ENCODE measurements at regions not wholly inside any gene's neighbourhood (a gene's known extent, or its start where the extent isn't known, plus 50 kb on each side); places are given as distances from the start of the nearest gene placed in this dataset.

DNA sequence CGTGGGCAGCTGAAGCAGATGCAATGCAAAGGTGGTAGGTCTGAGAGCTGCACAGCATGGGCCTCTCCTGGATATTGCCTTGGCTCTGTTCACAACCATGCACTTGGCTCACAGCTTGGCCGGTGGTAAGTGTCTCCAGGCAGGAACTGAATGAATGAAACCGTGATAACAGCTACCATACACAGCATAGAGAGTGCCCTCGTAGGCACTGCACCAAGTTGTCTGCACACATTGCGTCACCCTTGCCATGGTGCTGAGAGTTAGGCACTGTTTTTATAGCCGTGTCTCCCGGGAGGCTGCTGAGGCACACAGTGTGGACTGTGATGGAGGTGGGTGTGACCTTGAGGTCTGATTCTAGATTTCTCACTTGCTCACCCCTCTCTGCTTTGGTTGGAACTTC lies 157.6 kb upstream of the VASH1 start:
- no peak for DNase-seq (ENCODE audit: low read depth)

- DNase-seq (ENCODE audit: low read depth): no peak
Measured at GRCh38 chr14:76607510-76607909, 153.8 kb upstream of the VASH1 start.

DNA sequence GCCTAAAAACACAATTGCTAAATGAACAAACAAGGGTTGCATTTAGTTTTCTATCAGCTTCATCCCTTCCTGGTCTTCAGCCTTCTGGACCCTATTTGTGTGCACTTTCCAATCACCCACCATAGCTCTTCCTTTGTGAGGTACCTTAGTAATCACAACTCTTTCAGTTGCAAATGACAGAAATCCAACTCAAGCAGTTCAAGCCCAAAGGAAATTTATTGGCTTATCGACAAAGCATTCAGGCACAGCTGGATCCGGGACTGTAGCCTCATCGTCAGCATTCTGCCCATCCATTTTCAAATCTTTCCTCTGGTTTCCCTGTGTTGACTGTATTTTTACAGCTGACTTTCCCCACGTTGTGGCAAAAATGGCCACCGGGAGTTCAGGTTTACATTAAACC lies 148.6 kb upstream of the VASH1 start:
- no peak for DNase-seq (ENCODE audit: low read depth)

DNA sequence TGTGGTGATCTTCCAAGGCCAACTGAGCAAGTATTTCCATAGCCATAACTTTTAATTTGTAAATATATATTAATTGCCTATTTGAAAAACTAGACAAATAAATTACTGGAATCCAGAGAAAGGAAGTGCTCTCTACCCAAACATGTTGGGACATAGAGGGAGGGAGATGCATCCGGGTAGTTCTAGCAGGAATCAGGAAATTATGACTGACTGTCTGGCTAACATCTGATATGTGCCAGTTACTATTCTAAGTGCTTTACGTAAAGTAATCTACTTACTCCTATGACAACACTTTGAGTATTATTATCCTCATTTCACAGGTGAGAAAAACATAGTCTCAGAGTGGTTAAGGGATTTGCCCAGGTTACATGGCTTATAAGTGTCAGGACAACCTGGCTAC lies 147.7 kb upstream of the VASH1 start:
- no peak for DNase-seq (ENCODE audit: low read depth)

- no peak for DNase-seq (ENCODE audit: low read depth)
Measured at GRCh38 chr14:76615331-76615730, 145.9 kb upstream of the VASH1 start.

- no peak for DNase-seq (ENCODE audit: low read depth)
Measured at GRCh38 chr14:76617440-76617839, 143.8 kb upstream of the VASH1 start.

DNA sequence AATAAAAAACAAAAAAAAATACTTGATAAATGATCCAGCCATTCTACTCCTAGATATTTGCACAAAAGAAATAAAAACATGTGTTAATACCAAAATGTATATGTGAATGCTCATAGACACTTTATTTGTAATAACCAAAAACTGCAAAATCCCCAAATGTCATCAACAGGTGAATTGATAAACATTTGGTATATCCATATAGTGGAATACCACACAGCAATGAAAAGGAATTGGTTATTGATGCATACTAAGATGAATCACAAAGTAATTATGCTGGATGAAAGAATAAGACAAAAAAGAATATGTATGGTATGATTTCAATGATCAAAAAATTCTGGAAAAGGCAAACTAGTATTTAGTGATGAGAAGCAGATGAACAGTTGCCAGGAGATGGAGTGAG lies 124.7 kb upstream of the VASH1 start:
- no peak for DNase-seq (ENCODE audit: low read depth)

DNA sequence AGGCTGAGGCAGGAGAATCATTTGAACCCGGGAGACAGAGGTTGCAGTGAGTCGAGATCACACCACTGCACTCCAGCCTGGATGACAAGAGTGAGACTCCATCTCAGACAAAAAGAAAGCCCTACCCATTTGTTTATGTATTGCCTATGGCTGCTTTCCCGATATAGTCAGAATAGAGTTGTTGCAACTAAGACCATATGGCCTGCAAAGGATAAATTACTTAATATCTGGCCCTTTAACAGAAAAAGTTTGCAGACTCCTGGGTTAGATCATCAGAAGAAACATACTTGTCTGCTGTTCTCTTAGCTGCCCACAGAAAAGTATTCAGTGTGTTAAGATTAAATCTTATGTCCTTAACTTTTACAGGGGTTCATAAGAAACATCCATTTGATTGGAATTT lies 122.4 kb upstream of the VASH1 start:
- DNase-seq (ENCODE audit: low read depth): no peak

DNA sequence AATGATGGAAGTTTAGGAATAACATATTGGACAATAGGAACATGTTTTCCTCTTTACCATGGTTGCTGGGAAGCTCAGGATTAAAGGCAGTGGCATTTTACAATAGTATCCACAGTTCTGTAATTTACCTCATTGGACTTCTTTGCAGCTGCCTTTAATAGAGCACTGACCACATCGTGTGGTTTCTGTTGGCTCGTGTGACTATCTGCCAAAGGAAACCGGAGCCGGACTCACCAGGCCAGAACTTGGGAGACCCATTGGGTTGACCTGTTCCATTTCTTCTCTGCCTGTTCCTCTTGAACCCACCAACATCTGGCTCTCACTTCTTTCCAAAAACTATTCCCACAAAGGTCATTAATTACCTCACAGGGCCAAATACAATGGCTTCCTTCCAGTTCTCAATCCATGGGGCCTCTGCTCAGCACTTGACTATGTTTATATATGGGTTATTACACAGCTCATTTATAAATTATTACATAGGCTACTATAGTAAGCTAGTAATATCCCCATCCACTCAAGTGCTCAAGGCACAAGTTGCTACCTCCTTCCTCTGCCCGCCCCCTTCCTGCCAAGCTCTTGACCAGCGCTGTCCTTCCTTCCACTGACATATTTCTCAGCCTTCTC lies 121.5 kb upstream of the VASH1 start:
- DNase-seq (ENCODE audit: low read depth): no peak

DNA sequence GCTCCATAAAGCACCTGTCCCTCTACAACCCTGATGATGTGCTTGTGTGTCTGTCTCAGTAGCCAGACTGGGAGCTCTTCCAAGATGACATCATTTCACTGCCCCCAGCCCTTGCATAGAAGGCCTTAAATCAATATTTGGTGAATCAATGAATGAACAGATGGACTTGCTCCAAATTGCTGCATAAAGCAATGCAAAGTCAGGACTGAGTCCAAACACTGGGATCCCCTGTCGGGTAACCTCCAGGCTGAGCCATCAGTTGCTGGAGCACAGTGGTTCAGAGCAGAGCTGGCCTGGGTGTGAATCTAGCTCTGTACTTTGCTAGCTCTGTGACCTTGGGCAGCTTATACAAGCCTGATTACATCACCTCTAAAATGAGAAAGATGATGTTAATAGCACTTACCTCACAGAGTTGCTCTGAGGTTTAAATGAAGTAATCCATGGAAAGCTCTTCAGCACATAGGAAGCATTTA lies 120.3 kb upstream of the VASH1 start:
- no peak for DNase-seq (ENCODE audit: low read depth)

GRCh38 chr14:76641541-76641940 lies 119.7 kb upstream of the VASH1 start:
- DNase-seq (ENCODE audit: low read depth): no peak

DNA sequence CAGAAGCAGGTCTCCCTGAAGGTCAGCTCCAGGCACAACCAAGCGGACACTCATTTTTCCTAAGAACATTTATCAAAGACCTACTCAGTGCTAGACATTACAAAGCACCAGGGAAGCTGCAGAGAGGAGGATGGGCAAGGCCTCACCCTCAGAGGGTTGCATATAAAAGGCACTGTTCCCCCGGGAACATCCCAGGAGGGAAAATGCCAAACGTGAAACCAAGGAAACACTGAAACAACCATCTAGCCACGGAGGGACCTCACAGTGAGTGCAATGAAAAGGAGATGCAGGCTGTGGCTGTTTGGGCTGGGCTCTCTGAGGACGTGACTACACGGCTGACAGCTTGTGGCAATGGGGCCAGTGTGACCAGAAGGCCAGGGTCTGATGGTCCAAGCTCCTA lies 117.4 kb upstream of the VASH1 start:
- DNase-seq (ENCODE audit: low read depth): no peak

DNA sequence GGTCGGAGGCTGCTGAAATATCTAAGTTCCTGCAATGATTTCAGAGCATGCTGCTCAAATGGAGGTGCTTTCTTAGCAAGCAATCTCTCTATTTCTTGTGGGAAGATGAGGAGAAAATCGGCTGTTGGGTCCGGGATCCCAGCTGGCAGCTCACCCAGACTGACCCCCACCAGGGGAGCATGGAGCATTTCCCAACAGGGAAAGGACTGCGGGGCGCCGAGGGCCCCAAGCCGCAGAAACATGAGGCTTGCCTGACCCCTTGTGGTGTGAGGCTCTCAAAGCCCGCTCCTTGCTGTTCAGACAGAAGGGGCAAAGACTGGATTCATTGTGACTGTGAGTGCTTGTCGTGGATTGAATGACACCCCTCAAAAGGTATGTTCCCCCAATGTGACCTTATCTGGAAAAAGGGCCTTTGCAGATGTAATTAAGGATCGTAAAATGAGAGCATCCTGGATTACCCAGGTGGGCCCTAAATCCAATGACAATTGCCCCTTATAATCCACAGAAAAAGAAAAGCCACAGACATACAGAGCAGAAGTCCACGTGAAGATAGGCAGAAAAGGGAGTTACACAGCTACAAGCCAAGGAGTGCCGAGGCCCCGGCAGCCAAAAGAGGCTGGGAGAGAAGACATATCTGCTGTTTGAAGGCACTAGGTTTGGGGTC lies 116.3 kb upstream of the VASH1 start:
- DNase-seq (ENCODE audit: low read depth): no peak

DNA sequence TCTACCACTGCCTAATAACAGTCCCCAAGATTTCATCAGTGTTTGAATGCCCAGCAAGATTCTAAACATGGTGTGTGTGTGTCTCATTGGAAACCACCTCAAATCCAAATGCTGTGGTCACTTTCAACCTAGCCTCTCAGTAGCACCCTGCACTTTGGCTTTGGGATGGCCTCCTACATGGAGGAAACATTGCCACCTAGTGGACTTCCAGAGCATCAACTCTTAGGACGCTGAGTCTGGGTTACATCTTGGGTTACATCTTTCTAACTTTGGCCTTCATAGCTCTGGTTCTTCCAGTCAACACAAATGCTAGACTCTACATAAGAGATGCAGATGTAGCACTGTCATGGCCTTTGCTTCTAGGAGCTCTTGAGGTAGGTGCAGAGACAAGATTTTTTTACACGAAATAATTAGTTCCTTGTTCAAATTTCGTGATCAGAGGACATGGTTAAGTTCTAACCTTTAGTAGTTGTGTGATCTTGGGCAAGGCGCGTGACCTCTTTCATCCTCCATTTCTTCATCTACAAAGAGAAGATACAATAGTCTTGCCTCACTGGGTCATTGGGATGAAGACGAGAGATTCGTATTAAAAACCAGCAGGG lies 113.5 kb upstream of the VASH1 start:
- DNase-seq (ENCODE audit: low read depth): no peak

DNA sequence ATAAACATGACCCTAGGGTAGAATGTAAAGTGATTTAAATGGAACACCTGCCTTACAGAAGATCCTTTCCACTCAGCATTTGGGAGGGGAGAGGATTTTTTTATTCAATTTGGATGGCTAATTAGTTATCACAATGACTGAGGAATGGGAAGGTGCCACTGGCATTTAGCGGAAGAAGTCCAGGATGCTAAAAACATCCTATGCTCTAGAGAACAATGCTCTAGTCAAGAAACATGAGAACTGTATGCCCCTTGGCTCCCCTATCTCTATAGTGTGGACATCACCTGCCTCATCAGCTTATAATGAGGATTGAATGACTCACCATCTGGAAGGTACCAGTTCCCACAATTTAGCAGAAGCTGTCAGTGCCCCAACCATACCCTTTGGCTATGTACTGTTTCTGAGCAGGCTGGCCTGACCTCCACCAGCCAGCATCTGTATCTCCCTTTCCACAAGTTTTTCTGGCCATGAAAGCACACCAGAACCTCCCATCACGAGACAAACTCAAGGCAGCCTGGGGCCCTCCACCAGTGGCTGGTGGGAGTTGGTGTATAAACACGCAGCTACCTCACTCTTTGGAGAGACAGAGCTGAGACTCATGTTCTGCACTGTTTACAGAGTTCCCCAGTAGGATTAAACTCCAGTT lies 109.7 kb upstream of the VASH1 start:
- no peak for DNase-seq (ENCODE audit: low read depth)

GRCh38 chr14:76653875-76654572 lies 107.2 kb upstream of the VASH1 start:
- DNase-seq (ENCODE audit: low read depth): no peak

GRCh38 chr14:76654573-76655108 lies 106.6 kb upstream of the VASH1 start:
- no peak for DNase-seq (ENCODE audit: low read depth)

- no peak for DNase-seq (ENCODE audit: low read depth)
Measured at GRCh38 chr14:76655331-76655730, 105.9 kb upstream of the VASH1 start.

- no peak for DNase-seq (ENCODE audit: low read depth)
Measured at GRCh38 chr14:76656592-76656991, 104.7 kb upstream of the VASH1 start.

GRCh38 chr14:76657404-76657803 lies 103.9 kb upstream of the VASH1 start:
- no peak for DNase-seq (ENCODE audit: low read depth)

- no peak for DNase-seq (ENCODE audit: low read depth)
Measured at GRCh38 chr14:76657846-76658245, 103.4 kb upstream of the VASH1 start.

DNA sequence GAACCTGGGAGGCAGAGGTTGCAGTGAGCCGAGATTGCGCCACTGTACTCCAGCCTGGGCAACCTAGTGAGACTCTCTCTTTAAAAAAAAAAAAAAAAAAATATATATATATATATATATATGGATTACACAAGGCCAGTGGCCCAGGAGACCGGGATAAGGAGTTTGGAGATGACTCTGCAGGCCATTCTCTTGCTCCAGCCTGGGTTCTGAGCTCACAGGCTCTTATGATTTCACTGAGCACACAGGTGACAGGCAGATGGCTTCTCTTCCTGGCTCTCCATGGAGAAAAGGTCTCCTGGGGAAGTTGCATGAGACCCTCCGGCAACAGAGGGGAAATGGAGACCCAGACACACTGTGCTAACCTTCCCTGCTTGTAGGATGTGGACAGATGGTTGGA lies 98.7 kb upstream of the VASH1 start:
- no peak for DNase-seq (ENCODE audit: low read depth)

All from stimulated activated CD8-positive, alpha-beta memory T cell treated with anti-CD3 and anti-CD28 coated beads, Interleukin-12 subunit alpha, Interleukin-12 subunit beta, amount 100 ng/mL, for 1 hour (primary cell).